Muscle of arm (tissue), 1 donor: ENCODE measurements at regions not wholly inside any gene's neighbourhood (a gene's known extent, or its start where the extent isn't known, plus 50 kb on each side); places are given as distances from the start of the nearest gene placed in this dataset.
"Not testable (repeated sequence)": the region's sequence is repeated elsewhere in the genome, so short reads cannot be mapped to it uniquely, and the experiment has no call there.

Experiments
- DNase-seq: peaks from one replicate; pipeline ENCODE4 v3.0.0-alpha.2; 2013

- DNase-seq = no peak
These were observed 123.6 kb upstream of the PITX1 start for GRCh38 chr5:135157421-135158313.

GRCh38 chr5:135156715-135157404, 122.8 kb upstream of the PITX1 start:
- DNase-seq = no peak

GRCh38 chr5:135156337-135156714, 122.3 kb upstream of the PITX1 start:
- DNase-seq = no peak

DNA sequence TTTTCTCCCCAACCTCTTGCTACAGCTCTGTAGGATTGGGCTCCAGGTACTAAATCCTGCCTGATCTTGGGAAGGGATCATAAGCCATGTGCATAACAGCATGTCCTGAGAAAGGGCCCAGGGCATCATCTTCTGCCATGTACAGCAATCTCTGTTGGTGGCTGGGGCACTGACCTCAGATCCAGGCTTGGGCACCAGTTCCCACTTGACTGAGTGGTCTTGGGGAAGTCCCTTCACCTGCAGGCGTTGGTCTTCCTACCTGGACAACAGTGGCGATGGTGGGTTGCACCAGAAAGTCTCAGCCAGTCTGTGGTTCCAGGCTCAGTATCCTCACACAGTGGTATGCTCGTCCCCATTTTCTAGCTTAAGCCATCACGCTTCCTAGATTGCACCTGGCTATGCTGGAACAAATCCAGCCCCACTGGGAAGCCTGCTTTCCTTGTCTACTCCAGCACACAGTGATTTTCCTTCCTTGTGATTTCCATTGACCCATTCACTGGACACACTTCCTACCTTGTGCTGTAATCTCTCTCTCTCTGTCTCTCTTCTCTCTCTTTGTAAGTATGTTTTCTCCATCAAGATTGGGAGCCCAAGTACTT, 121.7 kb upstream of the PITX1 start:
- DNase-seq = no peak

DNA sequence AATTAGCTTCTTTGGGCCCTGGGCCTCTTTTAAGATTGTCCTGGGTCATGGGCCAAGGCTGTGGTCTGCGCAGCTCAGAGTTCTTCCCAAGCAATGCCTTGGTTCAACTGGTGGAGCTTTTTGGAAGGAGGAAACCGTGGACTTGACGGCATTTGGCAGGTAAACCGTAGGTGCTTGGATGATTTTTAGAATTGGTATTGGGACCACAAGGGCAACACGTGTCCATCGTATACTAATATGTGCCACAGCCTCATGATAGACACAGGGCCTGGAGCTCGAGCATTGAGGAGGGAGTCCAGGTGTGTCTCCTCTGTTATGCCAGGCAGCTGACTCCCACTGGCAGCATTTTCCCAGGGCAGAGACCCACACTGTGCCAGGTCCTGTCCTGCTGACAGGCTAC, 120.9 kb upstream of the PITX1 start:
- no peak for DNase-seq

- DNase-seq = no peak
These were observed 120.2 kb upstream of the PITX1 start for GRCh38 chr5:135154197-135154596.

DNA sequence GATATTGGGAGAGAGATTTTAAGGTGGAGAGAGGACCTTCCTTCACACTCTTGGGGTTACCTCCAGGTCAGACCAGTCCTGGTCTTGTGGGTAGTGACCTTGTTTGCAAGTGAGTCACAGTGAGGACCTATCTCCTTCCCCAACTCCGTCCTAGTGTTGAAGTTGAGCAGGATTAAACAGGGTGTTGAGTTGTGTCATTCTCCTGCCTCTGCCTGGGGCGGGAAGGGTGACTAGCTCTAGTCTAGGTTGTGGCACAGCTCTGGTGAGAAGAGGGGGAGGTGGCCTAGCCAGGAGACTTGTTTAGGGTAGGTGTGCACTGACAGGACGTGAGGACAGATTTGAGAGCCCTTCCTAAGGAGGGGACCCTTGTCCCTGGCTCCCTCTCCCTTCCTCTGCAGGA, 119.6 kb upstream of the PITX1 start:
- DNase-seq = no peak

DNA sequence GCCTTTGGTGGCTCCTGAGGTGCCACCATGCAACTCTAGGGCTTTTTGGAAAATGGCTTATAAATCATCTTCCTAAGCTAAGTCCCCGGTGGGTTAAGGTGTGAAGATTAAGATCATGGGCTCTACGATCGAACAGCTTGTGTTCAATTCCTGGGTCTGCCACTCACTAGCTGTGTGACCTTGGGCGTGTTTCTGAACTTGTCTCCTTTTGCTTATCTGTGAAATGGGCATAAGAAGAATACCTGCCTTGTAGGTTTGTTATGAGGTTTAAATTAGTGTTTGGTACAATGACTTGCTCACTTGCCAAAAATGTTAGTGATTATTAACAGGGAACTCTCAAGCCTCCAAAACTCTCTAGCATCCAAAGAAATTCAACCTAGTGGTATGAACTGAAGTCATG, 119.2 kb upstream of the PITX1 start:
- no peak for DNase-seq

DNA sequence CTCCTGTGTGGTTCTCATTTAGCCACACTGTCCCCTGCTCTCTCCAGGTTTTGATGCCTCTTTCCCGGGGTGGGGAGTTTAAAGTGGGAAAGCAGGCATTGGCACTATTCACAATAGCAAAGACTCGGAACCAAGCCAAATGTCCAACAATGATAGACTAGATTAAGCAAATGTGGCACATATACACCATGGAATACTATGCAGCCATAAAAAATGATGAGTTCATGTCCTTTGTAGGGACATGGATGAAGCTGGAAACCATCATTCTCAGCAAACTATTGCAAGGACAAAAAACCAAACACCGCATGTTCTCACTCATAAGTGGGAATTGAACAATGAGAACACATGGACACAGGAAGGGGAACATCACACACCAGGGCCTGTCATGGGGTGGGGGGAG, 117.6 kb upstream of the PITX1 start:
- not testable (repeated sequence) for DNase-seq

DNA sequence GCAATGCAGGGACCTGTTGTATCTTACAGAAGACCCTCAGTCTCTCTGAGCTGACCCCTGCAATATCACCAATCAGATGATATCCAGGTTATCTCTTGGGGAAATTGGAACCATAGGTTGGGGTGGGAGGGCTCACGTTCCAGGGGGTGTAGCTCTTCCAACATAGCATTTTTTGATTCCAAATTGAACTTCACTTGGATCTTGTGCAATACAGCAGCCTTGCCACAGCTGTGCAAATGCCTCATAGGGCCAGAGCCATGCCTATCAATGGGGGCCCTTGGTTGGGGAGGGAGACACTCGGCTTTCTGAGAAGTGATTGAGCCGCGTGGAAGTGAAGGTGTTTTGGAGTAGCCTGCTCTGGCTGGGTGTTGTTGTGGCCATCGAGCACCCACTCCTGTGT, 117.2 kb upstream of the PITX1 start:
- DNase-seq = no peak

- DNase-seq = no peak
These were observed 116.7 kb upstream of the PITX1 start for GRCh38 chr5:135150767-135151166.

- DNase-seq = no peak
These were observed 116.1 kb upstream of the PITX1 start for GRCh38 chr5:135149956-135150723.

DNA sequence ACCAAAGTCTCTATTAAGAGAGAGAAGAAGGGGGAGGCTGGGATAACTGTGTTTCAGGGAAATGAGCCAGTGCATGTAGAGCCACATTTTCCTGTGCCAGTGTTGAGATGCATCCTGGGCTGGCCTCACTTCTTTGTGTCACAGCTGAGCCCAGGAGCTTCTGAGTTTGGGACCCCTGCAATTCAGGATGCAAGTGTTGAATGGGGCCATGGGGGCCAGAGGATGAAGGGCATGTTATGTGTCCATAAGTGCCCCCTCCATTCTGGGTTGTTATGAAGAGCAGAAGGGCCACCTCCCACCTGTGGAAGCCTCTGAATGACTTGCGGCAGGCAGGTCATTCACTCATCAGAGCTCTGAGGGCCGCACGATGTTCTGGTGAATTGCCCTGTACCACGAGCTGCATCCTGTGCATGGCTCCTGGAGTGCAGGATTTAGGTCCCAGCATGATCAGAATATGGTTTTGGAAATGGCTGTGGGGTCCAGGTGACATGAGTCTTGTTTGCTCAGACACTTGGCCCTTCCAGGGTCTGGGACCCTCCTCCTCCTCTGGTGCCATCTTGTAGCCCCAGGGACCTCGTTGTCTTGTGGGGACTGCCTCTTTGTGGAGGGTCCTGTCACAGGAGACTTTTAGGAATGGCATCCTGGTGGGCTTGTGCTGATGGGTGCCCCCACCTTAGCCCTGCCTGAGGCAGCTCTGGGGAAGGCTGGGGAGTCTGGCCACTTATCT, 115.4 kb upstream of the PITX1 start:
- no peak for DNase-seq

- no peak for DNase-seq
These were observed 113.5 kb upstream of the PITX1 start for GRCh38 chr5:135147294-135148090.

DNA sequence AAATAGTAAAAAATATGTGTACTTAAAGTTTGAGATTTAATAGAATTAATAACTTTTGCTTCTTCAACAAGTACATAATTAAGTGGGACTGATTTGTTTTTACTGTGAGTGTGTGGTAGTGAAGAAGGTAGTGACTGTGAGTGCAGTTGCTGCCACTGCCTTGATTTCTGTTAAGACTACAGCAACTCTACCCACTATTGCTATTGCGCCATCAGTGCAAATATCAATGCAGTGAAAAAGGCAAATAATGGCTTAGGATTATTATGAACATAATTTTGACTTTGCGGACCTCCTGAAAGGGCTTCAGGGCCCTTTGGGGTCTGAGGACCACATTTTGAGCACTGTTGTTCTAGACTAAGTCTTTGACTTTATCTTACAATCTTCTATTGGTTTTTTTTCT, 112.0 kb upstream of the PITX1 start:
- no peak for DNase-seq

DNA sequence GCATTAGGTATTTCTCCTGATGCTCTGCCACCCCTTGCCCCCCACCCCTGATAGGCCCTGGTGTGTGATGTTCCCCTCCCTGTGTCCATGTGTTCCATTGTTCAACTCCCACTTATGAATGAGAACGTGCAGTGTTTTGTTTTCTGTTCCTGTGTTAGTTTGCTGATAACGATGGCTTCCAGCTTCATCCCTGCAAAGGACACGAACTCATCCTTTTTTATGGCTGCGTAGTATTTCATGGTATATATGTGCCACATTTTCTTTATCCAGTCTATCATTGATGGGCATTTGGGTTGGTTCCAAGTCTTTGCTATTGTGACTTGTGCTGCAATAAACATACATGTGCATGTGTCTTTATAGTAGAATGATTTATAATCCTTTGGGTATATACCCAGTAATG, 109.7 kb upstream of the PITX1 start:
- not testable (repeated sequence) for DNase-seq

- no peak for DNase-seq
These were observed 107.6 kb upstream of the PITX1 start for GRCh38 chr5:135141303-135142268.

DNA sequence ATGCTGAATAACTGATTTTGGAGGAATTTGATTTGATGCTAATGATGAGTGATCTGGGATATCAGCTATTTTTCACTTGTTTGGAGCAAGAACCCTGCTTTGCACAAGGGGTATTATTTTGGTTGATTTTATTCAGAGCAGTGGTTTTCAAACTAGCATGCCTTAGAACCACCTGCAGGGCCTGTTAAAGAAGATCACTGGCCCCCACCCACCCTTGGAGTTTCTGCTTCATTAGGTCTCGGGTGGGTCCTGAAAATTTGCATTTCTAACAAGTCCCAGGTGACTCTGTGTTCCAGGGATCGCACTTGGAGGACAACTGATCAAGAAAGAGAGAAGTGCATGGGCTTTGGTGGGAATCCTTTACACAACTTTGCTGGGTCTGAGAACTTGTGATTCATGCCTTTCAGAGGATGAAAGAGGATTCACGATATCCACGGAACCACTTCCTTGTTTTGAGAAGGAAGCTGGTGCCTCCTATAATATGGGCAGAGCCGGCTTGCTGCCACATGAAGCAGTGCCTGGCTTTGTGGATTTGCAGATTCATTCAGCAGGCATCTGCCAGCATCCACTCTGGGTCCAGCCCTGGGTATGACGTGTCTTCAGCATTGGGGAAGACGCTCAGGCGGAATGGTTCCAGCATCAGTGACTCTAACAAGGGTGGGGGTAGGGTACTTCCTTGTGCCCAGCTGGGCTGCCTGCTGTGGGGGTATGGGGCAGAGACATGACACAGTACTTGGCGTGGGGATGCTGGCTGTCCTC, 106.6 kb upstream of the PITX1 start:
- DNase-seq = no peak
